Kidney capillary endothelial cell (primary cell): ENCODE measurements at regions not wholly inside any gene's neighbourhood (a gene's known extent, or its start where the extent isn't known, plus 50 kb on each side); places are given as distances from the start of the nearest gene placed in this dataset.
"Not testable (repeated sequence)": the region's sequence is repeated elsewhere in the genome, so short reads cannot be mapped to it uniquely, and the experiment has no call there.

ENCODE experiments used
- DNase-seq: peaks from one replicate; pipeline ENCODE4 v3.0.0-alpha.2; 2018; ENCODE audit warnings: low spot score

DNA sequence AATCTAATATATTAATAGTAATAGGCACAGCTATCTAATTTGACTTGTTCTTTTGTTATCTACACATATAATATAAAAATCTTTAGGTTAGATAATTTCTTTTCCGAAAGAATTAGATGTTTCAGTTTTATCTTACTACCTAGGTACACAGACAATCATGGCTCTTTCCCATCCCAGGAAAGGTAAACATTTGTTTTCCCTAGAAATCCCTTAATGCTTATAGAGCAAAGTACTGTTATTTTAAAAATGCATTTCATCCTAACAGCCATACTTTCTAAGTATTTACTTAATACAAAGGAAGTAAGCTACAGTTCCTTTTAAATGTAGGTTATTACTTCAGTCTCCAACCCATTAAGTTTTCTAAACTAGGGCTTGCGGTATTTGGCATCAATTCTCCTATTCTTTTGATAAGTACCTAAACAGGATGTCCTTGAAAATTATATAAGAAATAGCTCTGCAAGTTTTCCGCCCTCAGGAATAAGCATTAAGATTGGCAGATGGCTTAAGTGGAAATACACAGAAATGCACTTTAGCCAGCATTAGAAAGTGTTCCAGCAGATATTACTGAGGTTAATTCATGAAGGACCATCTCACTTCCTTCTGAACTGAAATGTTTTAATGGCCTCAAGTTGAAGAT lies 616.2 kb upstream of the SPRY2 start:
- no peak for DNase-seq

DNA sequence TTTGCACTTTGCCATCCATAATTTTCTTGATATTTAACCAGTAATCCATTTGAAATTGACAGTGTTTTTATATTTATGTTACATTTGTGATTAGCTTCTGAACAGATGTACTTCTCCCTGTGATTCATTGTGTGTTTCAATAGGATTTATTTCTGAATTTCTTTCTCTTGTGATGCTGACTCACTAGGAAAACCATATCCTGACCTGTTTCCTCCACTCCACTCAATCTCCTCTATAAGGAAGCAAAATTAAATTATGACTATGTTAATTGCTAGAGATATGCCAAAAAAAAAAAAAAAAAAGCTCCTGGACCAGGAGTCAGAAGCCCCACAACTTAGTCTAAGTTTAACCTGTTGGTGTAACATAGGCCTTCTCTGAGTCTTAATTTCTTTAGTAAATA lies 614.6 kb upstream of the SPRY2 start:
- DNase-seq: peak; percentile 77

- DNase-seq: no peak
These were observed 611.2 kb upstream of the SPRY2 start for GRCh38 chr13:80952158-80952557.

DNA sequence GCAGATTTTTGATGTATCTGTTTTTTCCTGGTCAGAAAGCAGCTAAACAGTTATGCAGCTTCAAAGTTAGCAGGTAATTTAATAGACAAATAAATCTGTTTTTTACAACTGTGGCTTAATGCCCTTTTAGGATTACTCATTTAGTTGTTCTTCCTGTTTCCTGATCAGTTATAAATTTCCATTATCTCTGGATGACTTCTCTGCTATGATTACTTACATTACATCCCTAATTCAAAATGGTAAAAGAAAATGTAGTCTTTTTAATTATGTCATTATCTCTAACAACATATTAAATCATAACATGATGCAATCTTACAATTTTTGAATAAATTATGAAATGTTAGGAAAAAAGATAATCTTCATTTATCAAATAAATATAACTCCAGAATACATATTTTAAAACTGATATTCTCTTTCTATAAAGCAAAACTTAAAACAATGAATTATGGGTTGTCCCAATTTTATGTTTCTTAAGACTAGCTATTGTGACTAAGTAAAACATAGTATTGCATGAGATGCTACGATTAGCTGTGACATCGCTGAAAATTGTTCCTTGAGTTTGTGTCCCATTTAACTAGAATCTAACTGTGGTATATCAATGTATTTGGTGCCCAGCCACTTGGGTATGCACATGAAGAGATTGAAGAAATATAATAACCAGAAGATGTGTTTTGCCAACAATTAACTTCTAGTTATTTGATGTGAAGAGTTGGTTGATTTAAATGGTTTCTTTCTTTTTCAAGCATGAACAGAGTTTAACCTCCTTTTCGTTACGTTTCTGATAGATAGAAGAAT lies 605.3 kb upstream of the SPRY2 start:
- DNase-seq: no peak

GRCh38 chr13:80945328-80945727 lies 604.4 kb upstream of the SPRY2 start:
- DNase-seq: peak; percentile 23

GRCh38 chr13:80939581-80939980 lies 598.7 kb upstream of the SPRY2 start:
- DNase-seq: no peak

GRCh38 chr13:80931766-80932165 lies 590.8 kb upstream of the SPRY2 start:
- no peak for DNase-seq

- DNase-seq: no peak
These were observed 590.2 kb upstream of the SPRY2 start for GRCh38 chr13:80931118-80931517.

GRCh38 chr13:80928241-80928640 lies 587.3 kb upstream of the SPRY2 start:
- no peak for DNase-seq

DNA sequence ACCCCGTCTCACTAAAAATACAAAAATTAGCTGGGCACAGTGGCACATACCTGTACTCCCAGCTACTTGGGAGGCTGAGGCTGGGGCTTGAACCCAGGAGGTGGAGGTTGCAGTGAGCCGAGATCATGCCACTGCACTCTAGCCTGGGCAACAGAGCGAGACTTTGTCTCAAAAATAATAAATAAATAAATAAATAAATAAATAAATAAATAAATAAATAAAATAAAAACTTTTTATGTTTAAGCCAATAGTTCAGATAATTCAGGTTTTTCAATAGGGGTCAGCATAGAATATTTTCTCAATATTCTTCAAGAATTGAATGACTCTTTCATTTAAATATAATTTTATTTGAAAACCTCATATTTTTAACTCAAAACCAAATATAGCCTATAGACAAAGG lies 585.1 kb upstream of the SPRY2 start:
- DNase-seq: not testable (repeated sequence)

GRCh38 chr13:80924596-80924995 lies 583.7 kb upstream of the SPRY2 start:
- DNase-seq: peak; percentile 53

DNA sequence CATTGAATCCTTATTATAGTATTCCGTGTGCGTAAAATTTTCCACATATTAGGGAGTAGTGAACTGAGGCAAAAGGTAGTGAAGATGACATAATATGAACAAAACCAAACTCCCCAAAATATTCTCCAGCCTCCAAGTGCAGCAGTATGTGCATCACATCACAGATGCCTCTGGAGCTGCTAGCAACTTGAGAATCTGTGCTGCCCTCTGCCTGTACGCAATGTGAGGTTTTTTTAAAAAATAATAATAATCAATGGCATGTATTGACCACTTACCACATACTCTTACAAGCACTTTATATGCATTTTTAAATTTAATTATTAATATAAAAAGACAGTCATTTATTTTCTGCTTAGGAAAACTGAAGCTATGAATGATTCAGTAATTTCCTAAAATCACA lies 583.0 kb upstream of the SPRY2 start:
- no peak for DNase-seq

- no peak for DNase-seq
These were observed 581.0 kb upstream of the SPRY2 start for GRCh38 chr13:80921971-80922370.

- DNase-seq: peak; percentile 73
These were observed 580.6 kb upstream of the SPRY2 start for GRCh38 chr13:80921541-80921940.

- no peak for DNase-seq
These were observed 565.9 kb upstream of the SPRY2 start for GRCh38 chr13:80906860-80907259.

DNA sequence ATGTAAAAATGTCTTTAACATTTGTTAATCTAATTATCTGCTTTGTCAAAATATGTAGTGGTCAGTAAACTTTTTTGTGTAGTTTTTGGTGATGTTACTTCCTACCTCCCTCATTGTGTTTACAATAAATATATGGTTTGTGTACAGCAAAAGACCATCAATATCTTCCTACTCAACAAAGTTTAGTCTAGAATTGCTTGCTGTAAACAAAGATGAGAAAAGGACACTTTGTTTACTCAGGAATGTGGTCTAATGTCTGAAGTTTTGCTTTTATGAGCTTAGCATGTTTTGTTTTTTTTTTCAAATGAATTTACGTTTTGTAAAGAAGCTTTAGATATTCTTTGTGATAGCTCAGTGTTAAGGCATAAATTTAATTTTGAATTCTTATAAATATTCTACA lies 563.5 kb upstream of the SPRY2 start:
- no peak for DNase-seq

GRCh38 chr13:80903911-80904310 lies 563.0 kb upstream of the SPRY2 start:
- DNase-seq: no peak

DNA sequence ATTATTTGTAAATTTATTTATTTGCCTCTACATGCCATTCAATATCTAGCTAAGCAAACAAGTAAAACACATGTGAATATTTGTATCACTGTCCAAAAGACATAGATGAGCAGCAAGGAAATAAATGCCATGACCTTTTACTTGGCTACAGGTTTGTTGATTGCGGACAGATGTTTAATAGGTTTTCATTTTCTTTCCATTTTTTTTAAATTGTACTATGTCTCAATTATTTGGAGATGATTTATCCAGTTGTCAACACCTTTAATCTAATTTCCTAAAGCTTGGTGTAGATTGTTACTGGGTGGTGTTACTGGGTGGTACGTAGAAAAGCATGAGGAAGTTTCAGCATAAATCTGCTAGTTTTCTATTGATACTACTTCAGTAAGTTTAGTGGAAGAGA lies 560.6 kb upstream of the SPRY2 start:
- DNase-seq: no peak

- DNase-seq: no peak
These were observed 560.2 kb upstream of the SPRY2 start for GRCh38 chr13:80901111-80901510.

GRCh38 chr13:80900561-80900960 lies 559.6 kb upstream of the SPRY2 start:
- no peak for DNase-seq

- DNase-seq: not testable (repeated sequence)
These were observed 556.7 kb upstream of the SPRY2 start for GRCh38 chr13:80897641-80898040.

DNA sequence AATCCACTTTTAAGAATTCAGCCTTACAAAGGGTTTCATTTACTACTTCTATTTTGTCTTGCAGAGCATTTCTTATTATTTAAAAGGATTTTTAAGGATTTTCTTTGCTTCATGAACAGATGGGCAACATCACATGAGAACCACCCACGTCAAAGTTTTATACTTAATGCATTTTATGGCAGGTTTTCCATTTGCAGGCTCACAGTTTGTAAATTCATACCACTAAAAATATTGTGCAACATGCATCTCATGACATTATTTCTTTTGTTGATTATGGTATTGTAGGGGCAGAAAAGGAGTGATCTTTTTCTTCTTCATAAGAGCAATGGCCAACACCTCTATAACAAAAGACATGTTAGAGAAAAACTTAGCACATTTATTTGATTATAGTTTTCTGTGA lies 554.0 kb upstream of the SPRY2 start:
- DNase-seq: no peak

- no peak for DNase-seq
These were observed 548.9 kb upstream of the SPRY2 start for GRCh38 chr13:80889829-80890228.

GRCh38 chr13:80888390-80888789 lies 547.5 kb upstream of the SPRY2 start:
- DNase-seq: no peak
